Endothelial cell of umbilical vein (primary cell): ENCODE measurements at regions not wholly inside any gene's neighbourhood (a gene's known extent, or its start where the extent isn't known, plus 50 kb on each side); places are given as distances from the start of the nearest gene placed in this dataset.

Experiments
- BruUV-seq: library from RNA; stranded (reverse); fragments of 400-500 nt; replicated peaks from 2 replicates; lab custom pipeline; 2021; lab: Mats Ljungman, UMichigan
- CTCF ChIA-PET: fragments of 300-600, 350-600 bp; sonication (Branson Sonifier 250); formaldehyde crosslinking; loops from one replicate; lab custom pipeline; 2021; ENCODE audit warnings: antibody characterized with exemption, inconsistent platforms; lab: Charles Lee
- POLR2A ChIA-PET: fragments of 300-600, 350-600 bp; sonication (Branson Sonifier 250); formaldehyde crosslinking; loops from one replicate; lab custom pipeline; 2021; ENCODE audit warnings: antibody characterized with exemption, inconsistent platforms; lab: Charles Lee
- DNase-seq: peaks from one replicate; pipeline ENCODE4 v3.0.0-alpha.2; 2011; ENCODE audit warnings: low read depth, low spot score
- FAIRE-seq: peaks from 2 replicates; lab custom pipeline; 2011; peaks lifted over from hg19 to GRCh38; lab: Jason Lieb, UNC
- H2AFZ ChIP-seq: 2 replicates; pipeline ENCODE4 v1.6.0; 2012; ENCODE audit warnings: low read depth, low read length, control low read depth, inconsistent platforms
- H3K27ac ChIP-seq: 2 replicates; pipeline ENCODE4 v1.5.1; 2011; ENCODE audit warnings: low read depth, mild to moderate bottlenecking, control low read depth, low read length, moderate library complexity; ENCODE audit not compliant: insufficient read depth
- H3K27me3 ChIP-seq, 2 experiments: 2 replicates each; pipeline versions ENCODE4 v1.6.0 to v1.6.1; 2011; ENCODE audit warnings: low read length in 2 of 2, mixed read lengths in 1 of 2; ENCODE audit not compliant: control insufficient read depth in 2 of 2, insufficient read depth in 2 of 2
- H3K36me3 ChIP-seq, 2 experiments: 2 replicates in 1 of 2; 3 replicates in 1 of 2; pipeline ENCODE4 v1.5.1; 2011; ENCODE audit warnings: low read length in 2 of 2, mild to moderate bottlenecking in 1 of 2, moderate library complexity in 1 of 2; ENCODE audit not compliant: control insufficient read depth in 2 of 2, insufficient read depth in 2 of 2; ENCODE audit errors: extremely low read depth in 1 of 2
- H3K4me1 ChIP-seq: 3 replicates; pipeline ENCODE4 v1.5.1; 2011; ENCODE audit warnings: mild to moderate bottlenecking, low read length; ENCODE audit not compliant: control insufficient read depth, insufficient read depth; ENCODE audit errors: extremely low read depth
- H3K4me2 ChIP-seq: 2 replicates; pipeline ENCODE4 v1.6.1; 2011; ENCODE audit warnings: low read length, control low read depth, mixed read lengths; ENCODE audit not compliant: insufficient read depth
- H3K4me3 ChIP-seq, 3 experiments: fragments of 200-600 bp in 1 of 3; sonication (generic), shearing (Covaris generic) in 1 of 3; replicated peaks in 1 of 3; 2 replicates each; pipeline ENCODE4 v1.5.1; 2011 to 2016; ENCODE audit warnings: control low read depth in 3 of 3, low read length in 3 of 3, mild to moderate bottlenecking in 2 of 3, inconsistent platforms in 1 of 3, low read depth in 1 of 3, moderate library complexity in 1 of 3; ENCODE audit not compliant: insufficient read depth in 1 of 3
- H3K79me2 ChIP-seq: 2 replicates; pipeline ENCODE4 v1.6.0; 2012; ENCODE audit warnings: low read length, inconsistent platforms; ENCODE audit not compliant: control insufficient read depth, insufficient read depth
- H3K9ac ChIP-seq: replicated peaks from 2 replicates; pipeline ENCODE3; 2011; ENCODE audit warnings: low read length, control low read depth; ENCODE audit not compliant: insufficient read depth; ENCODE audit errors: extremely low read depth
- H3K9me1 ChIP-seq: replicated peaks from 3 replicates; pipeline ENCODE4 v1.6.0; 2011; ENCODE audit warnings: mild to moderate bottlenecking, low read length; ENCODE audit not compliant: control insufficient read depth, insufficient read depth; ENCODE audit errors: extremely low read depth
- H3K9me3 ChIP-seq: replicated peaks from 2 replicates; pipeline ENCODE4 v1.5.1; 2012; ENCODE audit warnings: low read length, inconsistent platforms; ENCODE audit not compliant: control insufficient read depth, insufficient read depth
- H4K20me1 ChIP-seq: replicated peaks from 2 replicates; pipeline ENCODE3; 2011; ENCODE audit warnings: mild to moderate bottlenecking, low read length; ENCODE audit not compliant: control insufficient read depth, insufficient read depth; ENCODE audit errors: extremely low read depth
- CTCF ChIP-seq, 2 donors: IDR thresholded peaks; 1 replicate in 1 of 2; 2 replicates in 1 of 2; pipeline ENCODE4 v1.5.1; 2011; ENCODE audit warnings: low read length in 2 of 2, mild to moderate bottlenecking in 2 of 2, moderate library complexity in 2 of 2, control low read depth in 1 of 2, inconsistent platforms in 1 of 2, low read depth in 1 of 2; ENCODE audit not compliant: insufficient read depth in 1 of 2; ENCODE audit errors: extremely low read depth in 1 of 2
- EZH2 ChIP-seq: IDR thresholded peaks from 2 replicates; pipeline ENCODE4 v1.6.1; 2012; ENCODE audit warnings: borderline replicate concordance, low read depth, mild to moderate bottlenecking, moderate library complexity, low read length, inconsistent platforms; ENCODE audit not compliant: severe bottlenecking
- FOS ChIP-seq: IDR thresholded peaks from 2 replicates; pipeline ENCODE4 v1.6.1; 2011; ENCODE audit warnings: mild to moderate bottlenecking, low read length, moderate library complexity, borderline replicate concordance; ENCODE audit not compliant: insufficient read depth
- GATA2 ChIP-seq: IDR thresholded peaks from 2 replicates; pipeline ENCODE4 v1.7.0; 2011; ENCODE audit warnings: low read depth, mild to moderate bottlenecking, moderate library complexity, mixed read lengths, low read length; ENCODE audit not compliant: insufficient read length, insufficient read depth
- JUN ChIP-seq: IDR thresholded peaks from 2 replicates; pipeline ENCODE4 v1.6.1; 2011; ENCODE audit warnings: borderline replicate concordance, low read depth; ENCODE audit not compliant: insufficient read length, insufficient read depth
- MAX ChIP-seq: IDR thresholded peaks from 2 replicates; pipeline ENCODE4 v1.6.1; 2011; ENCODE audit not compliant: insufficient read depth, insufficient read length
- MYC ChIP-seq: IDR thresholded peaks from one replicate; pipeline ENCODE4 v1.6.1; 2011; ENCODE audit warnings: mild to moderate bottlenecking, low read depth, low read length
- POLR2A ChIP-seq: IDR thresholded peaks from 2 replicates; pipeline ENCODE4 v1.6.1; 2012; ENCODE audit warnings: low read depth, mild to moderate bottlenecking, control low read depth, low read length
- POLR2AphosphoS5 ChIP-seq: IDR thresholded peaks from 2 replicates; pipeline ENCODE4 v1.6.1; 2012; ENCODE audit warnings: low read depth, mild to moderate bottlenecking, control low read depth, low read length, moderate library complexity; ENCODE audit not compliant: insufficient read depth
- dilution Hi-C: fragments of 300-500 bp; cut with MboI; formaldehyde crosslinking; loops from one replicate; pipeline ENCODE4 v1.15.0; 2019; ENCODE audit warnings: low sequenced_read_pairs; ENCODE audit not compliant: extremely low pct_ligation_motif_present
- intact Hi-C: fragments of 100-400 bp; cut with micrococcal nuclease; formaldehyde crosslinking; loops from one replicate; pipeline ENCODE4 v1.10.0; 2022

GRCh38 chr14:28243600-28243999 lies 523.0 kb upstream of the FOXG1 start:
- dilution Hi-C loops (no loop called here), intact Hi-C loops (no loop called here)
- DNase-seq, result no peak
- no TSS peak for BruUV-seq
- Histone ChIP-seq H3K27ac (no peak overlapping the region), H3K9me3 (no peaks in the 10 kb centered on the region), H3K79me2 (no peaks in the 10 kb centered on the region), H3K36me3 (no peaks in the 10 kb centered on the region), H3K9me1 (no peaks in the 10 kb centered on the region), H3K4me2 (no peak overlapping the region), H3K4me3 (no peak overlapping the region), H2AFZ (no peak overlapping the region), H4K20me1 (no peaks in the 10 kb centered on the region), H3K9ac (no peak overlapping the region), H3K4me1 (no peaks in the 10 kb centered on the region), H3K27me3 (no peaks in the 10 kb centered on the region)
- ChIA-PET POLR2A (no interaction called here), CTCF (interaction anchor here (0.8 to 1.2 kb wide), 2 partner anchors 19 to 131 kb away, joined by 3 read pairs; no protein-coding TSS in a partner anchor)
- no peak for FAIRE-seq
- TF ChIP-seq MYC (no peak), JUN (no peak), MAX (no peak), FOS (no peak), POLR2A (no peak)

- H3K36me3 ChIP-seq, result no peaks in the 10 kb centered on the region
- no peaks in the 10 kb centered on the region for H3K9me3 ChIP-seq
- no TSS peak for BruUV-seq
- intact Hi-C loops (no loop called here), dilution Hi-C loops (no loop called here)
- H4K20me1 ChIP-seq, result no peaks in the 10 kb centered on the region
- FAIRE-seq, result no peak
- H3K9me1 ChIP-seq, result no peaks in the 10 kb centered on the region
- no peak overlapping the region for H3K27ac ChIP-seq
- TF ChIP-seq JUN (no peak), MYC (no peak), GATA2 (no peak), CTCF (IDR thresholded peaks at IDR 0.05; ENCODE audit: extremely low read depth in 1 of 2, insufficient read depth in 1 of 2, low read depth in 1 of 2, low read length in 2 of 2) (no peak), EZH2 (no peak), FOS (no peak), POLR2A (no peak), POLR2AphosphoS5 (no peak), MAX (no peak)
- H3K4me1 ChIP-seq, result no peaks in the 10 kb centered on the region
- no peak overlapping the region for H3K9ac ChIP-seq
- POLR2A ChIA-PET, result no interaction called here
- H3K27me3 ChIP-seq, result no peaks in the 10 kb centered on the region
- no peak overlapping the region for H2AFZ ChIP-seq
- CTCF ChIA-PET, result no interaction called here
- DNase-seq, result no peak
- no peak overlapping the region for H3K4me3 ChIP-seq
- no peaks in the 10 kb centered on the region for H3K79me2 ChIP-seq
- H3K4me2 ChIP-seq, result no peak overlapping the region
Measured at GRCh38 chr14:28245216-28245615, 521.4 kb upstream of the FOXG1 start.
